ENCODE measurements at regions not wholly inside any gene's neighbourhood (a gene's known extent, or its start where the extent isn't known, plus 50 kb on each side); places are given as distances from the start of the nearest gene placed in this dataset.

- TF ChIP-seq CTCF (IDR thresholded peaks at IDR 0.05) = no peak
- no peak for TF ChIP-seq EZH2 (IDR thresholded peaks at IDR 0.05; ENCODE audit: borderline replicate concordance, insufficient read depth, low read depth, low read length, poor library complexity, severe bottlenecking)
Measured at GRCh38 chr6:85298553-85298952, 151.3 kb upstream of the NT5E start.

Data from B cell (primary cell).